PC-3 (cell line): ENCODE measurements at regions not wholly inside any gene's neighbourhood (a gene's known extent, or its start where the extent isn't known, plus 50 kb on each side); places are given as distances from the start of the nearest gene placed in this dataset.

Experiments
- ATAC-seq: fragments of 200-7000 bp; cut with Tn5 transposase; 2 replicates; pipeline ENCODE4 v1.9.1; 2020; ENCODE audit warnings: mild to moderate bottlenecking, moderate library complexity
- BruUV-seq: library from RNA; stranded (reverse); fragments of 400-500 nt; replicated peaks from 2 replicates; lab custom pipeline; 2021; lab: Mats Ljungman, UMichigan
- CTCF ChIA-PET: fragments of 300-600 bp; sonication (Branson Sonifier 250); formaldehyde crosslinking; loops from one replicate; lab custom pipeline; 2022; ENCODE audit warnings: antibody characterized with exemption; lab: Charles Lee
- POLR2A ChIA-PET: fragments of 300-600 bp; sonication (Branson Sonifier 250); formaldehyde crosslinking; loops from one replicate; lab custom pipeline; 2022; ENCODE audit warnings: antibody characterized with exemption; ENCODE audit not compliant: unreplicated experiment; lab: Charles Lee
- DNase-seq: peaks from one replicate; pipeline ENCODE4 v3.0.0-alpha.2; 2015
- H2AFZ ChIP-seq: fragments of 300-600 bp; sonication (generic); 2 replicates; pipeline ENCODE4 v1.6.0; 2016; ENCODE audit warnings: antibody characterized with exemption, low read length
- H3F3A ChIP-seq: fragments of 300-600 bp; sonication (generic); one replicate; pipeline ENCODE4 v1.6.0; 2017; ENCODE audit warnings: antibody characterized with exemption, low read length, control low read depth, mild to moderate bottlenecking; ENCODE audit not compliant: unreplicated experiment
- H3K27ac ChIP-seq: fragments of 300-600 bp; sonication (generic); 2 replicates; pipeline ENCODE4 v1.5.1; 2016; ENCODE audit warnings: mild to moderate bottlenecking, low read length
- H3K27me3 ChIP-seq: fragments of 300-600 bp; sonication (generic); 2 replicates; pipeline ENCODE4 v1.6.1; 2016; ENCODE audit warnings: low read length, mixed read lengths
- H3K36me3 ChIP-seq: fragments of 300-600 bp; sonication (generic); 2 replicates; pipeline ENCODE4 v1.6.1; 2016; ENCODE audit warnings: low read depth, mixed run types, low read length, mixed read lengths
- H3K4me1 ChIP-seq: fragments of 300-600 bp; sonication (generic); 2 replicates; pipeline ENCODE4 v1.5.1; 2016; ENCODE audit warnings: low read length; ENCODE audit not compliant: insufficient read depth
- H3K4me2 ChIP-seq: fragments of 300-600 bp; sonication (generic); 2 replicates; pipeline ENCODE4 v1.6.0; 2016; ENCODE audit warnings: low read length
- H3K4me3 ChIP-seq: fragments of 300-600 bp; sonication (generic); 2 replicates; pipeline ENCODE4 v1.5.1; 2016; ENCODE audit warnings: mild to moderate bottlenecking, low read length, mixed read lengths
- H3K79me2 ChIP-seq: fragments of 300-600 bp; sonication (generic); 2 replicates; pipeline ENCODE4 v1.6.1; 2017; ENCODE audit warnings: low read length, mixed read lengths
- H3K9ac ChIP-seq: fragments of 300-600 bp; sonication (generic); 2 replicates; pipeline ENCODE4 v1.6.0; 2016; ENCODE audit warnings: mild to moderate bottlenecking, low read length
- H3K9me2 ChIP-seq: fragments of 300-600 bp; sonication (generic); replicated peaks from 2 replicates; pipeline ENCODE4 v1.6.1; 2016; ENCODE audit warnings: mixed run types, low read length, mixed read lengths
- H3K9me3 ChIP-seq: fragments of 300-600 bp; sonication (generic); 2 replicates; pipeline ENCODE4 v1.6.1; 2016; ENCODE audit warnings: low read length, mixed read lengths
- H4K20me1 ChIP-seq: fragments of 300-600 bp; sonication (generic); 2 replicates; pipeline ENCODE4 v1.6.1; 2016; ENCODE audit warnings: low read length, mixed read lengths
- CTCF ChIP-seq: fragments of 300-600 bp; sonication (generic); conservative IDR thresholded peaks from 2 replicates; pipeline ENCODE4 v1.5.1; 2017; ENCODE audit warnings: antibody characterized with exemption, low read depth, mild to moderate bottlenecking, low read length
- EZH2 ChIP-seq: fragments of 300-600 bp; sonication (generic); IDR thresholded peaks from one replicate; pipeline ENCODE4 v1.6.1; 2017; ENCODE audit warnings: antibody characterized with exemption, mild to moderate bottlenecking, low read length; ENCODE audit not compliant: unreplicated experiment
- EZH2phosphoT487 ChIP-seq: fragments of 300-600 bp; sonication (generic); IDR thresholded peaks from 2 replicates; pipeline ENCODE4 v1.6.1; 2018; ENCODE audit warnings: mild to moderate bottlenecking, antibody characterized with exemption, low read length, borderline replicate concordance
- intact Hi-C: fragments of 100-400 bp; cut with micrococcal nuclease; formaldehyde crosslinking; loops from 2 replicates; pipeline ENCODE4 v1.9.0; 2023

GRCh38 chr1:232883992-232884661, 66.3 kb upstream of the NTPCR start:
- no peaks in the 10 kb centered on the region for H3K27me3 ChIP-seq
- no peak for TF ChIP-seq EZH2
- no peak for TF ChIP-seq CTCF
- TF ChIP-seq EZH2phosphoT487, result no peak
- CTCF ChIA-PET, result no interaction called here
- H2AFZ ChIP-seq, result no peak overlapping the region
- H4K20me1 ChIP-seq, result no peaks in the 10 kb centered on the region
- H3K9me3 ChIP-seq, result no peaks in the 10 kb centered on the region
- H3F3A ChIP-seq, result no peaks in the 10 kb centered on the region
- no peaks in the 10 kb centered on the region for H3K79me2 ChIP-seq
- no peak overlapping the region for H3K27ac ChIP-seq
- ATAC-seq (no peak), DNase-seq (peak; percentile 5)
- intact Hi-C loops, result no loop called here
- H3K4me1 ChIP-seq, result no peaks in the 10 kb centered on the region
- BruUV-seq, result no TSS peak
- POLR2A ChIA-PET, result no interaction called here
- H3K4me2 ChIP-seq, result no peak overlapping the region
- H3K9me2 ChIP-seq, result no peaks in the 10 kb centered on the region
- H3K36me3 ChIP-seq, result no peaks in the 10 kb centered on the region
- H3K9ac ChIP-seq, result no peak overlapping the region
- H3K4me3 ChIP-seq, result no peak overlapping the region

GRCh38 chr1:232886271-232886670, 64.1 kb upstream of the NTPCR start:
- BruUV-seq, result no TSS peak
- ATAC-seq (no peak), DNase-seq (no peak)
- Histone ChIP-seq H3K27me3 (no peaks in the 10 kb centered on the region), H3K9ac (no peak overlapping the region), H3K9me2 (no peaks in the 10 kb centered on the region), H3F3A (no peaks in the 10 kb centered on the region), H3K9me3 (no peaks in the 10 kb centered on the region), H3K4me1 (no peaks in the 10 kb centered on the region), H3K4me2 (no peak overlapping the region), H3K36me3 (no peaks in the 10 kb centered on the region), H2AFZ (no peak overlapping the region), H3K4me3 (no peak overlapping the region), H3K27ac (no peak overlapping the region), H4K20me1 (no peaks in the 10 kb centered on the region), H3K79me2 (no peaks in the 10 kb centered on the region)
- POLR2A ChIA-PET, result no interaction called here
- intact Hi-C loops, result no loop called here
- TF ChIP-seq CTCF (no peak), EZH2phosphoT487 (no peak), EZH2 (no peak)
- CTCF ChIA-PET, result no interaction called here

GRCh38 chr1:232890340-232890943, 60.0 kb upstream of the NTPCR start:
- no peak for DNase-seq
- Histone ChIP-seq H2AFZ (no peak overlapping the region), H3F3A (no peaks in the 10 kb centered on the region), H3K9ac (no peak overlapping the region), H3K36me3 (no peaks in the 10 kb centered on the region), H4K20me1 (no peaks in the 10 kb centered on the region), H3K79me2 (no peaks in the 10 kb centered on the region), H3K27ac (no peak overlapping the region), H3K9me2 (no peaks in the 10 kb centered on the region), H3K4me3 (no peak overlapping the region), H3K9me3 (no peaks in the 10 kb centered on the region), H3K4me2 (no peak overlapping the region), H3K27me3 (no peaks in the 10 kb centered on the region), H3K4me1 (no peaks in the 10 kb centered on the region)
- intact Hi-C loops, result no loop called here
- CTCF ChIA-PET, result interaction anchor here (0.6 kb wide), 1 partner anchor 261 kb away, joined by 3 read pairs; the partner anchor contains the start of gene SIPA1L2
- TF ChIP-seq CTCF (no peak), EZH2 (no peak), EZH2phosphoT487 (no peak)
- no TSS peak for BruUV-seq
- POLR2A ChIA-PET, result no interaction called here
- ATAC-seq, result no peak
